ENCODE measurements at regions not wholly inside any gene's neighbourhood (a gene's known extent, or its start where the extent isn't known, plus 50 kb on each side); places are given as distances from the start of the nearest gene placed in this dataset.

GRCh38 chr9:73532985-73533384, 381.3 kb downstream of the ANXA1 start:
- TF ChIP-seq CTCF (IDR thresholded peaks at IDR 0.05) (no peak), REST (IDR thresholded peaks at IDR 0.05; ENCODE audit: low read depth, low read length) (no peak), RAD21 (IDR thresholded peaks at IDR 0.05; ENCODE audit: low read length) (no peak), USF2 (IDR thresholded peaks at IDR 0.05; ENCODE audit: borderline replicate concordance, low read depth, low read length) (no peak), MAX (IDR thresholded peaks at IDR 0.05; ENCODE audit: low read depth) (no peak), EZH2phosphoT487 (IDR thresholded peaks at IDR 0.05; ENCODE audit: borderline replicate concordance, low read depth) (no peak), JUND (IDR thresholded peaks at IDR 0.05) (no peak), EP300 (IDR thresholded peaks at IDR 0.05; ENCODE audit: borderline replicate concordance in 1 of 2, low read depth in 1 of 2, low read length in 1 of 2) (no peak)

Measured in SK-N-SH (cell line).